ENCODE measurements at regions not wholly inside any gene's neighbourhood (a gene's known extent, or its start where the extent isn't known, plus 50 kb on each side); places are given as distances from the start of the nearest gene placed in this dataset.

GRCh38 chr6:5906842-5907241, 99.9 kb downstream of the NRN1 start:
- TF ChIP-seq EZH2 (IDR thresholded peaks at IDR 0.05; ENCODE audit: low read length, missing control alignments) (no peak), CTCF (conservative IDR thresholded peaks at IDR 0.05 in 1 of 2, IDR thresholded peaks at IDR 0.05 in 1 of 2; ENCODE audit: low read depth in 1 of 2, low read length in 2 of 2) (no peak)
- Histone ChIP-seq H3K9ac (ENCODE audit: insufficient read depth, low read length) (no peak overlapping the region), H3K4me1 (ENCODE audit: control insufficient read depth, extremely low read depth, insufficient read depth, low read length) (peaks cover 9% of the 10 kb centered on the region), H3K4me2 (ENCODE audit: extremely low read depth, insufficient read depth, low read length) (no peak overlapping the region), H3K4me3 (replicated peaks in 1 of 4; ENCODE audit: control extremely low read depth in 1 of 4, insufficient read depth in 1 of 4, low read depth in 3 of 4, low read length in 4 of 4) (no peak overlapping the region), H3K27ac (ENCODE audit: insufficient read depth, low read length) (no peak overlapping the region), H3K9me3 (ENCODE audit: control insufficient read depth, insufficient read depth, low read depth, low read length) (no peaks in the 10 kb centered on the region), H2AFZ (ENCODE audit: low read length) (no peak overlapping the region), H3K27me3 (ENCODE audit: control insufficient read depth, insufficient read depth, low read length) (no peaks in the 10 kb centered on the region), H3K79me2 (ENCODE audit: control insufficient read depth, insufficient read depth, low read length) (no peaks in the 10 kb centered on the region), H3K36me3 (ENCODE audit: control insufficient read depth, insufficient read depth, low read length) (no peaks in the 10 kb centered on the region), H4K20me1 (ENCODE audit: control insufficient read depth, extremely low read depth, insufficient read depth, low read length) (no peaks in the 10 kb centered on the region)
- DNase-seq (ENCODE audit: low read depth in 2 of 2), result no peak

- DNase-seq (ENCODE audit: low read depth in 2 of 2), result no peak
- H3K27ac ChIP-seq (ENCODE audit: insufficient read depth, low read length), result no peak overlapping the region
- no peaks in the 10 kb centered on the region for H4K20me1 ChIP-seq (ENCODE audit: control insufficient read depth, extremely low read depth, insufficient read depth, low read length)
- TF ChIP-seq EZH2 (IDR thresholded peaks at IDR 0.05; ENCODE audit: low read length, missing control alignments), result no peak
- TF ChIP-seq CTCF (conservative IDR thresholded peaks at IDR 0.05 in 1 of 2, IDR thresholded peaks at IDR 0.05 in 1 of 2; ENCODE audit: low read depth in 1 of 2, low read length in 2 of 2), result no peak
- H3K9me3 ChIP-seq (ENCODE audit: control insufficient read depth, insufficient read depth, low read depth, low read length), result no peaks in the 10 kb centered on the region
- H3K4me1 ChIP-seq (ENCODE audit: control insufficient read depth, extremely low read depth, insufficient read depth, low read length), result peaks cover 9% of the 10 kb centered on the region
- no peaks in the 10 kb centered on the region for H3K79me2 ChIP-seq (ENCODE audit: control insufficient read depth, insufficient read depth, low read length)
- H2AFZ ChIP-seq (ENCODE audit: low read length), result no peak overlapping the region
- H3K27me3 ChIP-seq (ENCODE audit: control insufficient read depth, insufficient read depth, low read length), result no peaks in the 10 kb centered on the region
- H3K36me3 ChIP-seq (ENCODE audit: control insufficient read depth, insufficient read depth, low read length), result no peaks in the 10 kb centered on the region
- no peak overlapping the region for H3K4me3 ChIP-seq (replicated peaks in 1 of 4; ENCODE audit: control extremely low read depth in 1 of 4, insufficient read depth in 1 of 4, low read depth in 3 of 4, low read length in 4 of 4)
- no peak overlapping the region for H3K9ac ChIP-seq (ENCODE audit: insufficient read depth, low read length)
- H3K4me2 ChIP-seq (ENCODE audit: extremely low read depth, insufficient read depth, low read length), result no peak overlapping the region
These were observed 100.4 kb downstream of the NRN1 start for GRCh38 chr6:5906340-5906670.

DNA sequence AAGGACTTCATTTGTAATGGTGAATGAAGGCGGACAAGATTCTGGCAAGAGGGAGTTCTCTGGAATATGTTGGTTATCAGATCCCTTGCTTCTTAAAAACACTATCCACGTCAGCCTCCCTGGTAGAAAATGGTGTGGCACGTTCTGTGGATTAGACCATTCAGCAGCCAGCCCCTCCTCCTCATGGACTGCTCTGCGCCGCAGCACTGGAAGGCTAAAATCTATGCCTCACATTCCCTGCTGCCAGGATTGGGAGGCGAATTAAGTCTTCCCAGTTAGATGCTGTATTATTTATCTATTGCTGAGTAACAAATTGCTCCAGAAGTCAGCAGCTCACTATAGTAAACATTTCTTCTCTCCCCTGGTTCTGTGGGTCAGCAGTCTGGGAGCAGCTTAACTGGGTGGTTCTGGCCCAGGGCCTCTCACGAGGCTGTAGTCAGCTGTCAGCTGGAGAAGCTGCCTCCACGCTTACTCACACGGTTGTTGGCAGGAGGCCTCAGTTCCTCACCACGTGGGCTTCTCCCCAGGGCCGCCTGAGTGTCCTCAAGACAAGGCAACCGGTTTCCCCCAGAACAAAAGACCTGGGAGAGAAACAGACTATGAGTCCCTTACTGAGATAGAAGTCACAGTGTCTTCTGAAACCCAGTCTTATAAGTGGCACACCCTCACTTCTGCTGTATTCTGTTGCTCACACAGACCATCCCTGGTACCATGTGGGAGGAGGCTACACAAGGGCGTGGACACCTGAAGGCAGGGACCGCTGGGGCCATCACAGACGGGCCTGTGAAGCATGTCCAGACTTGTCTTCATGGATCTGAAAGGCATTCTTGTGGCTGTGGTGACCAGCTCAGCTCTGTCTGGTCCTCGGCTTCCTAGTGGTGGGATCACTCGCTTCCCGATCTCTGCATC, 101.0 kb downstream of the NRN1 start:
- Histone ChIP-seq H3K79me2 (ENCODE audit: control insufficient read depth, insufficient read depth, low read length) (no peaks in the 10 kb centered on the region), H3K4me1 (ENCODE audit: control insufficient read depth, extremely low read depth, insufficient read depth, low read length) (peaks cover 9% of the 10 kb centered on the region), H2AFZ (ENCODE audit: low read length) (peak overlapping the region; percentile 3), H3K27ac (ENCODE audit: insufficient read depth, low read length) (peak overlapping the region; percentile 37), H3K4me2 (ENCODE audit: extremely low read depth, insufficient read depth, low read length) (peak overlapping the region; percentile 33), H3K4me3 (replicated peaks in 1 of 4; ENCODE audit: control extremely low read depth in 1 of 4, insufficient read depth in 1 of 4, low read depth in 3 of 4, low read length in 4 of 4) (no peak overlapping the region), H3K27me3 (ENCODE audit: control insufficient read depth, insufficient read depth, low read length) (no peaks in the 10 kb centered on the region), H3K36me3 (ENCODE audit: control insufficient read depth, insufficient read depth, low read length) (no peaks in the 10 kb centered on the region), H3K9ac (ENCODE audit: insufficient read depth, low read length) (no peak overlapping the region), H3K9me3 (ENCODE audit: control insufficient read depth, insufficient read depth, low read depth, low read length) (no peaks in the 10 kb centered on the region), H4K20me1 (ENCODE audit: control insufficient read depth, extremely low read depth, insufficient read depth, low read length) (no peaks in the 10 kb centered on the region)
- peak; percentile 85 to 96 for DNase-seq (ENCODE audit: low read depth in 2 of 2)
- TF ChIP-seq CTCF (conservative IDR thresholded peaks at IDR 0.05 in 1 of 2, IDR thresholded peaks at IDR 0.05 in 1 of 2; ENCODE audit: low read depth in 1 of 2, low read length in 2 of 2), result no peak
- TF ChIP-seq EZH2 (IDR thresholded peaks at IDR 0.05; ENCODE audit: low read length, missing control alignments), result no peak

All from fibroblast of lung (primary cell).